ENCODE measurements at regions not wholly inside any gene's neighbourhood (a gene's known extent, or its start where the extent isn't known, plus 50 kb on each side); places are given as distances from the start of the nearest gene placed in this dataset.

- Mint-ChIP-seq H3K4me1 (no peaks in the 10 kb centered on the region), H3K36me3 (no peaks in the 10 kb centered on the region), H3K27me3 (ENCODE audit: low read depth in 3 of 3) (no peaks in the 10 kb centered on the region), H3K4me3 (no peak overlapping the region), H3K27ac (no peak overlapping the region), H3K9me3 (peaks cover 0 to 8% (median 2%) of the 10 kb centered on the region in 7 donors)
- Histone ChIP-seq H3K27me3 (ENCODE audit: control insufficient read depth in 2 of 2, insufficient read depth in 2 of 2, low read length in 2 of 2) (no peaks in the 10 kb centered on the region), H3K4me3 (replicated peaks in 1 of 3; ENCODE audit: low read depth in 2 of 3, low read length in 3 of 3) (no peak overlapping the region), H3K36me3 (replicated peaks in 1 of 2; ENCODE audit: control insufficient read depth in 1 of 2, insufficient read depth in 2 of 2, low read length in 2 of 2) (no peaks in the 10 kb centered on the region), H4K20me1 (ENCODE audit: insufficient read depth, low read length) (no peaks in the 10 kb centered on the region), H3K9me3 (replicated peaks in 1 of 2; ENCODE audit: control insufficient read depth in 1 of 2, insufficient read depth in 1 of 2, low read length in 2 of 2) (no peaks in the 10 kb centered on the region), H3K4me2 (replicated peaks; ENCODE audit: extremely low read depth, low read length, poor library complexity, severe bottlenecking) (no peak overlapping the region), H3K79me2 (ENCODE audit: insufficient read depth, low read length) (no peaks in the 10 kb centered on the region), H3K4me1 (ENCODE audit: control insufficient read depth in 1 of 2, insufficient read depth in 2 of 2, low read length in 2 of 2) (no peaks in the 10 kb centered on the region), H3K9ac (ENCODE audit: insufficient read depth, low read length, poor library complexity, severe bottlenecking) (no peak overlapping the region), H2AFZ (ENCODE audit: insufficient read depth, low read depth, low read length, poor library complexity, severe bottlenecking) (no peak overlapping the region), H3K27ac (ENCODE audit: low read depth in 1 of 2, low read length in 2 of 2) (no peak overlapping the region)
- no CpG with 5 or more reads among the region's 1 CpG for WGBS (ENCODE audit: insufficient coverage)
- TF ChIP-seq CTCF (IDR thresholded peaks at IDR 0.05), result no peak
- no peak for DNase-seq
- intact Hi-C loops (cut with micrococcal nuclease), result no loop called here
Measured at GRCh38 chr6:132070356-132070755, 119.2 kb upstream of the CCN2 start.

- no peak overlapping the region for H2AFZ ChIP-seq (ENCODE audit: insufficient read depth, low read depth, low read length, poor library complexity, severe bottlenecking)
- Mint-ChIP-seq H3K4me1 (no peaks in the 10 kb centered on the region), H3K27me3 (ENCODE audit: low read depth in 3 of 3) (no peaks in the 10 kb centered on the region), H3K27ac (no peak overlapping the region), H3K36me3 (no peaks in the 10 kb centered on the region), H3K4me3 (no peak overlapping the region), H3K9me3 (peaks cover 0 to 8% (median 0%) of the 10 kb centered on the region in 7 donors)
- WGBS (ENCODE audit: insufficient coverage), result no CpG with 5 or more reads among the region's 3 CpGs
- no peaks in the 10 kb centered on the region for H3K27me3 ChIP-seq (ENCODE audit: control insufficient read depth in 2 of 2, insufficient read depth in 2 of 2, low read length in 2 of 2)
- H3K9ac ChIP-seq (ENCODE audit: insufficient read depth, low read length, poor library complexity, severe bottlenecking), result no peak overlapping the region
- intact Hi-C loops (cut with micrococcal nuclease), result no loop called here
- H3K36me3 ChIP-seq (replicated peaks in 1 of 2; ENCODE audit: control insufficient read depth in 1 of 2, insufficient read depth in 2 of 2, low read length in 2 of 2), result no peaks in the 10 kb centered on the region
- no peaks in the 10 kb centered on the region for H4K20me1 ChIP-seq (ENCODE audit: insufficient read depth, low read length)
- no peak for DNase-seq
- no peaks in the 10 kb centered on the region for H3K79me2 ChIP-seq (ENCODE audit: insufficient read depth, low read length)
- no peak overlapping the region for H3K27ac ChIP-seq (ENCODE audit: low read depth in 1 of 2, low read length in 2 of 2)
- H3K9me3 ChIP-seq (replicated peaks in 1 of 2; ENCODE audit: control insufficient read depth in 1 of 2, insufficient read depth in 1 of 2, low read length in 2 of 2), result no peaks in the 10 kb centered on the region
- no peak for TF ChIP-seq CTCF (IDR thresholded peaks at IDR 0.05)
- no peak overlapping the region for H3K4me2 ChIP-seq (replicated peaks; ENCODE audit: extremely low read depth, low read length, poor library complexity, severe bottlenecking)
- H3K4me3 ChIP-seq (replicated peaks in 1 of 3; ENCODE audit: low read depth in 2 of 3, low read length in 3 of 3), result no peak overlapping the region
- no peaks in the 10 kb centered on the region for H3K4me1 ChIP-seq (ENCODE audit: control insufficient read depth in 1 of 2, insufficient read depth in 2 of 2, low read length in 2 of 2)
Measured at GRCh38 chr6:132068766-132069165, 117.6 kb upstream of the CCN2 start.

Data from CD14-positive monocyte (primary cell).